HCT116 (cell line): ENCODE measurements at regions not wholly inside any gene's neighbourhood (a gene's known extent, or its start where the extent isn't known, plus 50 kb on each side); places are given as distances from the start of the nearest gene placed in this dataset.

Source experiments
- ATAC-seq: fragments of 200-7000 bp; cut with Tn5 transposase; 2 replicates; pipeline ENCODE4 v1.9.1; 2020; ENCODE audit warnings: mild to moderate bottlenecking, moderate library complexity
- BruUV-seq: library from RNA; stranded (reverse); fragments of 400-500 nt; replicated peaks from 2 replicates; lab custom pipeline; 2021; lab: Mats Ljungman, UMichigan
- CTCF ChIA-PET: fragments of 300-600 bp; sonication (Branson Sonifier 250); formaldehyde crosslinking; loops from one replicate; lab custom pipeline; 2021; ENCODE audit warnings: antibody characterized with exemption; lab: Charles Lee
- POLR2A ChIA-PET: fragments of 300-600, 350-600 bp; sonication (Branson Sonifier 250); formaldehyde crosslinking; loops from one replicate; lab custom pipeline; 2021; ENCODE audit warnings: antibody characterized with exemption; lab: Charles Lee
- RAD21 ChIA-PET, 2 experiments: fragments of 300-600 bp; sonication (Branson Sonifier 250); formaldehyde crosslinking; loops; one replicate each; lab custom pipeline; 2023; ENCODE audit warnings: low total read pairs in 2 of 2; ENCODE audit not compliant: uncharacterized antibody in 2 of 2, unreplicated experiment in 2 of 2, low non-redundant PET in 1 of 2; lab: Charles Lee
- DNase-seq: peaks from one replicate; pipeline ENCODE4 v3.0.0-alpha.2; 2010; ENCODE audit warnings: low read depth, low spot score
- H2AFZ ChIP-seq: fragments of 200-600 bp; shearing (Covaris generic), sonication (generic); 2 replicates; pipeline ENCODE4 v1.6.1; 2017; ENCODE audit warnings: low read depth, mixed run types, mixed read lengths, antibody characterized with exemption, low read length; ENCODE audit not compliant: poor library complexity, severe bottlenecking
- H3K27ac ChIP-seq: 2 replicates; pipeline ENCODE4 v1.5.1; 2012; ENCODE audit warnings: low read depth, low read length
- H3K27me3 ChIP-seq: fragments of 200-600 bp; sonication (generic); 2 replicates; pipeline ENCODE4 v1.6.1; 2016; ENCODE audit warnings: mixed run types, low read length, mixed read lengths; ENCODE audit not compliant: insufficient read depth
- H3K36me3 ChIP-seq, 2 experiments: fragments of 200-500 bp in 1 of 2; fragments of 200-600 bp in 1 of 2; sonication (Bioruptor generic) in 1 of 2; sonication (generic) in 1 of 2; 2 replicates each; pipeline versions ENCODE4 v1.5.1 to v1.6.1; 2014 to 2016; ENCODE audit warnings: low read length in 2 of 2, inconsistent platforms in 1 of 2, mixed read lengths in 1 of 2, mixed run types in 1 of 2; ENCODE audit not compliant: insufficient read depth in 2 of 2, control insufficient read depth in 1 of 2
- H3K4me1 ChIP-seq, 2 experiments: fragments of 200-600 bp in 1 of 2; sonication (generic) in 1 of 2; 2 replicates each; pipeline versions ENCODE4 v1.5.1 to v1.6.1; 2012 to 2017; ENCODE audit warnings: low read length in 2 of 2, inconsistent platforms in 1 of 2, mild to moderate bottlenecking in 1 of 2, mixed read lengths in 1 of 2, mixed run types in 1 of 2, moderate library complexity in 1 of 2; ENCODE audit not compliant: insufficient read depth in 2 of 2, control insufficient read depth in 1 of 2
- H3K4me2 ChIP-seq: fragments of 200-600 bp; sonication (generic); 2 replicates; pipeline ENCODE4 v1.6.1; 2017; ENCODE audit warnings: mixed run types, low read length, mixed read lengths
- H3K4me3 ChIP-seq, 2 experiments: fragments of 200-600 bp in 1 of 2; sonication (generic) in 1 of 2; replicated peaks in 1 of 2; 2 replicates each; pipeline ENCODE4 v1.5.1; 2011 to 2016; ENCODE audit warnings: low read length in 2 of 2, control low read depth in 1 of 2, low read depth in 1 of 2, mild to moderate bottlenecking in 1 of 2, mixed read lengths in 1 of 2, mixed run types in 1 of 2
- H3K79me2 ChIP-seq: fragments of 200-600 bp; sonication (generic); 2 replicates; pipeline ENCODE4 v1.6.1; 2017; ENCODE audit warnings: mild to moderate bottlenecking, mixed run types, low read length, moderate library complexity, mixed read lengths; ENCODE audit not compliant: insufficient read depth
- H3K9ac ChIP-seq: fragments of 200-600 bp; sonication (generic); 2 replicates; pipeline ENCODE4 v1.6.1; 2016; ENCODE audit warnings: low read length, mixed read lengths
- H3K9me2 ChIP-seq: fragments of 200-600 bp; sonication (generic), shearing (Covaris generic); 2 replicates; pipeline ENCODE4 v1.6.1; 2017; ENCODE audit warnings: mixed run types, mild to moderate bottlenecking, moderate library complexity; ENCODE audit not compliant: insufficient read depth
- H3K9me3 ChIP-seq, 2 experiments: fragments of 200-500 bp in 1 of 2; fragments of 200-600 bp in 1 of 2; sonication (Bioruptor generic) in 1 of 2; sonication (generic) in 1 of 2; 2 replicates each; pipeline ENCODE4 v1.6.1; 2014 to 2017; ENCODE audit warnings: low read length in 2 of 2, mixed read lengths in 2 of 2, inconsistent platforms in 1 of 2, low read depth in 1 of 2, mild to moderate bottlenecking in 1 of 2, mixed run types in 1 of 2, moderate library complexity in 1 of 2; ENCODE audit not compliant: control insufficient read depth in 1 of 2, insufficient read depth in 1 of 2
- H4K20me1 ChIP-seq: fragments of 200-600 bp; sonication (generic), shearing (Covaris generic); 2 replicates; pipeline ENCODE4 v1.6.1; 2017; ENCODE audit warnings: mixed run types, mild to moderate bottlenecking, moderate library complexity; ENCODE audit not compliant: insufficient read depth
- CBX3 ChIP-seq: IDR thresholded peaks from 2 replicates; pipeline ENCODE4 v1.6.1; 2012; ENCODE audit warnings: low read depth
- CEBPB ChIP-seq: IDR thresholded peaks from 2 replicates; pipeline ENCODE4 v1.6.1; 2012; ENCODE audit warnings: low read depth
- CTCF ChIP-seq, 3 experiments: fragments of 200-600 bp in 1 of 3; sonication (generic) in 1 of 3; IDR thresholded peaks in 2 of 3; conservative IDR thresholded peaks in 1 of 3; 2 replicates each; pipeline ENCODE4 v1.5.1; 2012 to 2017; ENCODE audit warnings: low read depth in 2 of 3, low read length in 2 of 3, antibody characterized with exemption in 1 of 3, borderline replicate concordance in 1 of 3, control low read depth in 1 of 3, mild to moderate bottlenecking in 1 of 3, mixed read lengths in 1 of 3, mixed run types in 1 of 3, moderate library complexity in 1 of 3; ENCODE audit not compliant: insufficient read depth in 1 of 3
- ELF1 ChIP-seq: IDR thresholded peaks from 2 replicates; pipeline ENCODE4 v1.6.1; 2012; ENCODE audit warnings: low read depth, borderline replicate concordance
- EZH2phosphoT487 ChIP-seq: fragments of 200-600 bp; IDR thresholded peaks from 2 replicates; pipeline ENCODE4 v1.6.1; 2018; ENCODE audit warnings: antibody characterized with exemption, borderline replicate concordance
- MAX ChIP-seq: IDR thresholded peaks from 2 replicates; pipeline ENCODE4 v1.6.1; 2012
- SIN3A ChIP-seq: IDR thresholded peaks from 2 replicates; pipeline ENCODE4 v1.6.1; 2012; ENCODE audit warnings: low read depth
- SP1 ChIP-seq: IDR thresholded peaks from 2 replicates; pipeline ENCODE4 v1.6.1; 2012; ENCODE audit warnings: low read depth
- TCF7L2 ChIP-seq: IDR thresholded peaks from 2 replicates; pipeline ENCODE4 v1.7.0; 2011; ENCODE audit warnings: borderline replicate concordance, inconsistent platforms; ENCODE audit not compliant: insufficient read depth, insufficient read length; ENCODE audit errors: extremely low read depth
- YY1 ChIP-seq: IDR thresholded peaks from 2 replicates; pipeline ENCODE4 v1.6.1; 2011; ENCODE audit warnings: low read length, low read depth, moderate library complexity, mild to moderate bottlenecking; ENCODE audit not compliant: insufficient replicate concordance; ENCODE audit errors: extremely low read depth
- ZBTB33 ChIP-seq: IDR thresholded peaks from 2 replicates; pipeline ENCODE4 v1.6.1; 2011; ENCODE audit warnings: mild to moderate bottlenecking, low read length, moderate library complexity; ENCODE audit not compliant: insufficient replicate concordance; ENCODE audit errors: extremely low read depth
- ZFX ChIP-seq: fragments of 450-650 bp; IDR thresholded peaks from 2 replicates; pipeline ENCODE4 v1.6.1; 2017
- ZNF274 ChIP-seq: fragments of 200-500 bp; sonication (Bioruptor generic); IDR thresholded peaks from 2 replicates; pipeline ENCODE4 v1.6.1; 2014; ENCODE audit warnings: mild to moderate bottlenecking, low read depth, low read length, inconsistent platforms
- intact Hi-C: fragments of 100-400 bp; cut with micrococcal nuclease; formaldehyde crosslinking; loops from 2 replicates; pipeline ENCODE4 v1.10.0; 2022

- H3K9me2 ChIP-seq, result no peaks in the 10 kb centered on the region
- H3K4me3 ChIP-seq, result no peak overlapping the region
- no peak overlapping the region for H2AFZ ChIP-seq
- BruUV-seq, result no TSS peak
- ChIA-PET CTCF (no interaction called here), POLR2A (no interaction called here), RAD21 (no interaction called here)
- H3K27me3 ChIP-seq, result no peaks in the 10 kb centered on the region
- H3K4me2 ChIP-seq, result no peak overlapping the region
- no peak for TF ChIP-seq CBX3
- TF ChIP-seq CEBPB, result no peak
- TF ChIP-seq ELF1, result no peak
- no peak for TF ChIP-seq SP1
- no peak for TF ChIP-seq SIN3A
- no peak for TF ChIP-seq ZNF274
- no peak overlapping the region for H3K9ac ChIP-seq
- H3K79me2 ChIP-seq, result no peaks in the 10 kb centered on the region
- H3K4me1 ChIP-seq, result peaks cover 3 to 7% of the 10 kb centered on the region in 2 experiments; a peak in 2 of 4 replicates
- DNase-seq (no peak), ATAC-seq (no peak)
- no peaks in the 10 kb centered on the region for H3K9me3 ChIP-seq
- no peak overlapping the region for H3K27ac ChIP-seq
- intact Hi-C loops, result no loop called here
- H4K20me1 ChIP-seq, result no peaks in the 10 kb centered on the region
- H3K36me3 ChIP-seq, result no peaks in the 10 kb centered on the region
Measured at GRCh38 chr9:134498814-134499166, 142.8 kb upstream of the COL5A1 start.

GRCh38 chr9:134500931-134501760, 140.5 kb upstream of the COL5A1 start:
- ATAC-seq (no peak), DNase-seq (no peak)
- H3K4me3 ChIP-seq, result no peak overlapping the region
- H3K9ac ChIP-seq, result no peak overlapping the region
- no peaks in the 10 kb centered on the region for H4K20me1 ChIP-seq
- no peak for TF ChIP-seq ZBTB33
- TF ChIP-seq ZNF274, result no peak
- no peak for TF ChIP-seq TCF7L2
- TF ChIP-seq CBX3, result no peak
- no peak for TF ChIP-seq MAX
- no peak for TF ChIP-seq CTCF (IDR thresholded peaks at IDR 0.05 in 2 of 3, conservative IDR thresholded peaks at IDR 0.05 in 1 of 3; ENCODE audit: borderline replicate concordance in 1 of 3, insufficient read depth in 1 of 3, low read depth in 2 of 3, low read length in 2 of 3)
- TF ChIP-seq ZFX, result no peak
- no peak for TF ChIP-seq YY1
- no peak for TF ChIP-seq EZH2phosphoT487
- no peak for TF ChIP-seq CEBPB
- no peaks in the 10 kb centered on the region for H3K9me3 ChIP-seq
- RAD21 ChIA-PET, result no interaction called here
- no peak overlapping the region for H3K27ac ChIP-seq
- H3K27me3 ChIP-seq, result no peaks in the 10 kb centered on the region
- POLR2A ChIA-PET, result no interaction called here
- no peaks in the 10 kb centered on the region for H3K36me3 ChIP-seq
- no peaks in the 10 kb centered on the region for H3K79me2 ChIP-seq
- no peak overlapping the region for H2AFZ ChIP-seq
- intact Hi-C loops, result no loop called here
- H3K4me2 ChIP-seq, result no peak overlapping the region
- BruUV-seq, result no TSS peak
- H3K4me1 ChIP-seq, result peaks cover 3 to 7% of the 10 kb centered on the region in 2 experiments; a peak in 2 of 4 replicates
- CTCF ChIA-PET, result no interaction called here
- no peaks in the 10 kb centered on the region for H3K9me2 ChIP-seq
